ENCODE measurements at regions not wholly inside any gene's neighbourhood (a gene's known extent, or its start where the extent isn't known, plus 50 kb on each side); places are given as distances from the start of the nearest gene placed in this dataset.

- DNase-seq (ENCODE audit: low read depth): no peak
- H3K4me3 ChIP-seq (ENCODE audit: low read depth, low read length): no peak overlapping the region
- no peak for TF ChIP-seq CTCF (IDR thresholded peaks at IDR 0.05; ENCODE audit: low read depth, low read length)
- no peak for TF ChIP-seq MYC (IDR thresholded peaks at IDR 0.05; ENCODE audit: low read depth, low read length)
- no peak for TF ChIP-seq POLR2A (IDR thresholded peaks at IDR 0.05; ENCODE audit: extremely low read depth, insufficient read length)
- TF ChIP-seq MAX (IDR thresholded peaks at IDR 0.05; ENCODE audit: low read depth, low read length): no peak
Observed at GRCh38 chr14:84750763-84751554, 779.0 kb upstream of the FLRT2 start.

- TF ChIP-seq MYC (IDR thresholded peaks at IDR 0.05; ENCODE audit: low read depth, low read length) (no peak), MAX (IDR thresholded peaks at IDR 0.05; ENCODE audit: low read depth, low read length) (no peak), POLR2A (IDR thresholded peaks at IDR 0.05; ENCODE audit: extremely low read depth, insufficient read length) (no peak), CTCF (IDR thresholded peaks at IDR 0.05; ENCODE audit: low read depth, low read length) (no peak)
- DNase-seq (ENCODE audit: low read depth): no peak
- H3K4me3 ChIP-seq (ENCODE audit: low read depth, low read length): no peak overlapping the region
Observed at GRCh38 chr14:84751745-84752144, 778.2 kb upstream of the FLRT2 start.

- H3K4me3 ChIP-seq (ENCODE audit: low read depth, low read length): no peak overlapping the region
- DNase-seq (ENCODE audit: low read depth): no peak
- TF ChIP-seq MYC (IDR thresholded peaks at IDR 0.05; ENCODE audit: low read depth, low read length) (no peak), POLR2A (IDR thresholded peaks at IDR 0.05; ENCODE audit: extremely low read depth, insufficient read length) (no peak), CTCF (IDR thresholded peaks at IDR 0.05; ENCODE audit: low read depth, low read length) (no peak), MAX (IDR thresholded peaks at IDR 0.05; ENCODE audit: low read depth, low read length) (no peak)
Observed at GRCh38 chr14:84760489-84761126, 769.3 kb upstream of the FLRT2 start.

- TF ChIP-seq MYC (IDR thresholded peaks at IDR 0.05; ENCODE audit: low read depth, low read length) (no peak), CTCF (IDR thresholded peaks at IDR 0.05; ENCODE audit: low read depth, low read length) (no peak), POLR2A (IDR thresholded peaks at IDR 0.05; ENCODE audit: extremely low read depth, insufficient read length) (no peak), MAX (IDR thresholded peaks at IDR 0.05; ENCODE audit: low read depth, low read length) (no peak)
- no peak overlapping the region for H3K4me3 ChIP-seq (ENCODE audit: low read depth, low read length)
- no peak for DNase-seq (ENCODE audit: low read depth)
Observed at GRCh38 chr14:84767434-84767833, 762.5 kb upstream of the FLRT2 start.

GRCh38 chr14:84770030-84770429, 759.9 kb upstream of the FLRT2 start:
- no peak overlapping the region for H3K4me3 ChIP-seq (ENCODE audit: low read depth, low read length)
- TF ChIP-seq CTCF (IDR thresholded peaks at IDR 0.05; ENCODE audit: low read depth, low read length) (no peak), POLR2A (IDR thresholded peaks at IDR 0.05; ENCODE audit: extremely low read depth, insufficient read length) (no peak), MAX (IDR thresholded peaks at IDR 0.05; ENCODE audit: low read depth, low read length) (no peak), MYC (IDR thresholded peaks at IDR 0.05; ENCODE audit: low read depth, low read length) (no peak)
- no peak for DNase-seq (ENCODE audit: low read depth)

Measured in NB4 (cell line).